ENCODE measurements at regions not wholly inside any gene's neighbourhood (a gene's known extent, or its start where the extent isn't known, plus 50 kb on each side); places are given as distances from the start of the nearest gene placed in this dataset.

DNA sequence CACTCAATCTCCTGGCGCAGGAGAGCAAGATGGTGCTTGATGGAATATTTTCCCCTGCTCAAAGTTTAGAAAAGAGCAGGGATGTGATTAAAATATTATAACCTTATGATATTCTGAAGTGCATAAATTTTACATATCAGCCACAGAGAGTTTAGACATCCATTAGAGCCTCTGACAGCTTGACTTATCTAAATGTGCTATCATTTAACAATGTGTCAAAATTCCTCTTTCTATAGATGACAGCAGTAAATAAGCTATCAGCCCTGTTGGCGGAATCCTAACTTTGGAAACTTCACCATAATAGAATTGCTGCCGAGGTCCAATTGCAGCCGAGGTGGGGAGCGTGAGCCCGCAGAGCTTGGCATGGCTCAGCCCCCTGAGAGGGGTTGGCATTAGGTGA, 117.7 kb upstream of the MYL2 start:
- H3K27ac ChIP-seq = no peak overlapping the region
- no peak overlapping the region for H3K4me3 ChIP-seq
- H3K36me3 ChIP-seq = no peaks in the 10 kb centered on the region
- intact Hi-C loops (cut with DNase I) = no loop called here
- ATAC-seq = no peak
- peaks cover 17 to 55% (median 27%) of the 10 kb centered on the region in 9 donors for H3K27me3 ChIP-seq
- 62 to 73% (median 69%) methylated on average over 6 of the region's 6 CpGs for WGBS, 4 donors
- no peak for TF ChIP-seq POLR2A (IDR thresholded peaks at IDR 0.05)
- TF ChIP-seq CTCF (IDR thresholded peaks at IDR 0.05) = no peak
- peaks cover 0 to 25% (median 4%) of the 10 kb centered on the region in 12 donors for H3K4me1 ChIP-seq
- DNase-seq = no peak
- H3K9me3 ChIP-seq = no peaks in the 10 kb centered on the region

GRCh38 chr12:111037047-111037446, 116.7 kb upstream of the MYL2 start:
- peaks cover 24 to 65% (median 38%) of the 10 kb centered on the region in 9 donors for H3K27me3 ChIP-seq
- peaks cover 0 to 28% (median 4%) of the 10 kb centered on the region in 12 donors for H3K4me1 ChIP-seq
- no peak overlapping the region for H3K27ac ChIP-seq
- no peak for ATAC-seq
- intact Hi-C loops (cut with DNase I) = no loop called here
- WGBS, 4 donors = 40 to 69% (median 58%) methylated on average over 23 of the region's 23 CpGs
- H3K9me3 ChIP-seq = no peaks in the 10 kb centered on the region
- DNase-seq = no peak
- H3K36me3 ChIP-seq = no peaks in the 10 kb centered on the region
- H3K4me3 ChIP-seq = no peak overlapping the region
- TF ChIP-seq POLR2A (IDR thresholded peaks at IDR 0.05) (no peak), CTCF (IDR thresholded peaks at IDR 0.05) (no peak)

- TF ChIP-seq CTCF (IDR thresholded peaks at IDR 0.05) (no peak), POLR2A (IDR thresholded peaks at IDR 0.05) (no peak)
- intact Hi-C loops (cut with DNase I) = no loop called here
- H3K27me3 ChIP-seq = peaks cover 24 to 78% (median 45%) of the 10 kb centered on the region in 9 donors
Observed at GRCh38 chr12:111035578-111036301, 115.4 kb upstream of the MYL2 start.

DNA sequence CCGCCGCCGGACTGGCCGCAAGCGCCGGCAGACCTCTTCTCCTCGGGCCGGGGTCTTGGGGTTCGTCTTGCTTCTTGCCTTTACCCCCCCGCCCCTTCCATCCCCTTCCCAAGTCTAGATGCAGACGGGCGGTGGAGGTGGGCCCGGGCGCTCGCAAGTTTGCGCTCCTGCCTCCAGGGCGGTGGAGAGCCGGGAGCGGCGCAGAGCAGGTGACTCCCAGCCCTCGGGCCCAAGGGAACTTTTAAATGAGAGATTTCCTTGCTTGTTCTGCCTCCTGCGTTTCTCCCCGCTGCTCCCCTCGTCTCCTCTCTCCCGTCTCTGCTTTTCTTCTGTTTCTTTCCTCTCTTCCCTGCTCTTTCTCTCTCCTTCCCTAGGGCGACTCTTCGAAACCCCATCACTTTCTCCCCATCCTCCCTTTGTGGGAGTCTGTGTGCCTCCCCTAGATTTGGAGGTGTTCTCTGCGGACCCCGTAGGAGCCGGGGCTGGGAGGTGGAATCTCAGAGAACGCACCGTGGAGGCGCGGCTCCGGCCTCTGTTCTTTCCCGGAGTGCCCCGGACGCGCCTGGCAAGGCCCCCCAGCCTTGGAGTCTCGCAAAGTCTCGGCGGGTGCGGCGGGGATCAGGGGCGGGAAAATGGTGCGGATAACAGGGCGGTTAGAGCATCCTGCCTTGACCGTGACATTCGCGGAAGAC, 114.7 kb upstream of the MYL2 start:
- DNase-seq = no peak
- Histone ChIP-seq H3K36me3 (no peaks in the 10 kb centered on the region), H3K9me3 (no peaks in the 10 kb centered on the region), H3K27ac (no peak overlapping the region), H3K4me1 (peaks cover 0 to 28% (median 4%) of the 10 kb centered on the region in 12 donors), H3K27me3 (peaks cover 24 to 85% (median 45%) of the 10 kb centered on the region in 9 donors), H3K4me3 (peak overlapping the region in 4 of 12 donors; percentile 27 to 48 (median 40))
- WGBS, 4 donors = 0 to 2% (median 1%) methylated on average over 42 to 50 of the region's 50 CpGs
- ATAC-seq = no peak
- intact Hi-C loops (cut with DNase I) = no loop called here
- TF ChIP-seq POLR2A (IDR thresholded peaks at IDR 0.05) (no peak), CTCF (IDR thresholded peaks at IDR 0.05) (no peak)

More at GRCh38 chr12:111035578-111036301, 115.4 kb upstream of the MYL2 start:
- H3K9me3 ChIP-seq = no peaks in the 10 kb centered on the region
- DNase-seq (no peak), ATAC-seq (no peak)
- 1 to 2% (median 1%) methylated on average over 34 to 36 of the region's 36 CpGs for WGBS, 4 donors
- H3K36me3 ChIP-seq = no peaks in the 10 kb centered on the region
- H3K4me1 ChIP-seq = peaks cover 0 to 28% (median 4%) of the 10 kb centered on the region in 12 donors
- no peak overlapping the region for H3K27ac ChIP-seq
- peak overlapping the region in 1 of 12 donors; percentile 40 for H3K4me3 ChIP-seq

All from heart left ventricle (tissue), 16 donors.